ENCODE measurements at regions not wholly inside any gene's neighbourhood (a gene's known extent, or its start where the extent isn't known, plus 50 kb on each side); places are given as distances from the start of the nearest gene placed in this dataset.
"Not testable (repeated sequence)": the region's sequence is repeated elsewhere in the genome, so short reads cannot be mapped to it uniquely, and the experiment has no call there.

GRCh38 chr21:9027417-9027800 lies 1494.0 kb upstream of the TPTE start:
- not testable (repeated sequence) for TF ChIP-seq POLR2A (IDR thresholded peaks at IDR 0.05); EP300 (IDR thresholded peaks at IDR 0.05; ENCODE audit: low read depth); CTCF (IDR thresholded peaks at IDR 0.05)
